ENCODE measurements at regions not wholly inside any gene's neighbourhood (a gene's known extent, or its start where the extent isn't known, plus 50 kb on each side); places are given as distances from the start of the nearest gene placed in this dataset.
"Not testable (repeated sequence)": the region's sequence is repeated elsewhere in the genome, so short reads cannot be mapped to it uniquely, and the experiment has no call there.

DNA sequence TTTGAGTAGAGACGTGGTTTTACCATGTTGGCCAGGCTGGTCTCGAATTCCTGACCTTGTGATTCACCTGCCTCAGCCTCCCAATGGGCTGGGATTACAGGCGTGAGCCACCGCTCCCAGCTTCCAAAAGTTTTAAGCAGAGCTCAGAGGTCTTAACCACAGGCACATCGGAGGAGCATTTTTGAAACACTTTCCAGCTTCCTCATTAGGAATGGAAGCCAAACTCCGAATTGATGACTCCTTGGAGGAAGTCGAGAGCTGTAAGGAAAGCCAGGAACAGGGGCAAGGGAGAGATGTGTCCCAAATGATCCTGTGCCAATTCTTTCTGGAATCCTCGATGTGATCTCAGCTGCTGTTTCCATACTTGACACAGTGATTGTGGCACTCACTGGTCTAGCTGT, 56.2 kb upstream of the CCZ1B start:
- DNase-seq; intact Hi-C loops (cut with micrococcal nuclease); POLR2A ChIA-PET: not testable (repeated sequence)

DNA sequence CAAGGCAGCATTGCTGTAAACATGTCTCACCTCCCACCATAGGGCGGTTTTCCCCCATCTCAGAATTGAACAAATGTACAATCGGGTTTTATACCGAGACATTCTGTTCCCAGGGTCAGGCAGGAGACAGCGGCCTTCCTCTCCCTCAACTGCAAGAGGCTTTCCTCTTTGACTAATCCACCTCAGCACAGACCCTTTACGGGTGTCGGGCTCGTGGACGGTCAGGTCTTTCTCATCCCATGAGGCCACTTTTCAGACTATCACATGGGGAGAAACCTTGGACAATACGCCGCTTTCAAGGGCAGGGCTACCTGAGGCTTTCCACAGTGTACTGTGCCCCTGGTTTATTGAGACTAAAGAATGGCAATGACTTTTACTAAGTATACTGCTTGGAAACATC, 57.7 kb upstream of the CCZ1B start:
- intact Hi-C loops (cut with micrococcal nuclease); H3K27me3 Mint-ChIP-seq; H3K36me3 Mint-ChIP-seq (ENCODE audit: low read depth); H3K4me3 Mint-ChIP-seq; POLR2A ChIA-PET; H3K9me3 Mint-ChIP-seq; ATAC-seq; H3K4me1 Mint-ChIP-seq (ENCODE audit: low read depth); CTCF ChIA-PET; DNase-seq; H3K27ac Mint-ChIP-seq: not testable (repeated sequence)

More for the DNA sequence above, 56.2 kb upstream of the CCZ1B start:
- ATAC-seq; H3K27me3 Mint-ChIP-seq; H3K4me1 Mint-ChIP-seq (ENCODE audit: low read depth); H3K27ac Mint-ChIP-seq; H3K9me3 Mint-ChIP-seq; CTCF ChIA-PET; H3K4me3 Mint-ChIP-seq; H3K36me3 Mint-ChIP-seq (ENCODE audit: low read depth): not testable (repeated sequence)

DNA sequence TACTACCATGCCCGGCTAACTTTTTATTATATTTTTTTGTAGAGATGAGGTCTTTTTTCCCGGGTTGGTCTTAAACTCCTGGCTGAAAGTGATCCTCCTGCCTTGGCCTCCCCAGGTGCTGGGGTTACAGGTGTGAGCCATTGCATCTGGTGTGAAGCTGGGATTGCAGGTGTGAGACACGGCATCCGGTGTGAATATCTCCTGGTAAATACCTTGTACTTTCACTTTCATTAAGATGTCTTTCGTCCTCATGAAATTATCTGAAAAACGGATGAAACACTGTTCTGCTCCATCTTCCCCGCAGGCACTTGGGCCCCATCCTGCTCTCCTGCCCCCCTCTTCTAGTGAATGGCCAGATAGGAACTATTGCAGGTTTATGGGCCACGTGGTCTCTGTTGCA, 60.1 kb upstream of the CCZ1B start:
- Mint-ChIP-seq H3K4me3 (no peak overlapping the region), H3K4me1 (ENCODE audit: low read depth) (no peaks in the 10 kb centered on the region), H3K9me3 (no peaks in the 10 kb centered on the region), H3K27ac (no peak overlapping the region), H3K36me3 (ENCODE audit: low read depth) (no peaks in the 10 kb centered on the region), H3K27me3 (peaks cover 4% of the 10 kb centered on the region)
- POLR2A ChIA-PET, result no interaction called here
- intact Hi-C loops (cut with micrococcal nuclease), result no loop called here
- no peak for ATAC-seq
- CTCF ChIA-PET, result no interaction called here
- TF ChIP-seq, protein P1, sequence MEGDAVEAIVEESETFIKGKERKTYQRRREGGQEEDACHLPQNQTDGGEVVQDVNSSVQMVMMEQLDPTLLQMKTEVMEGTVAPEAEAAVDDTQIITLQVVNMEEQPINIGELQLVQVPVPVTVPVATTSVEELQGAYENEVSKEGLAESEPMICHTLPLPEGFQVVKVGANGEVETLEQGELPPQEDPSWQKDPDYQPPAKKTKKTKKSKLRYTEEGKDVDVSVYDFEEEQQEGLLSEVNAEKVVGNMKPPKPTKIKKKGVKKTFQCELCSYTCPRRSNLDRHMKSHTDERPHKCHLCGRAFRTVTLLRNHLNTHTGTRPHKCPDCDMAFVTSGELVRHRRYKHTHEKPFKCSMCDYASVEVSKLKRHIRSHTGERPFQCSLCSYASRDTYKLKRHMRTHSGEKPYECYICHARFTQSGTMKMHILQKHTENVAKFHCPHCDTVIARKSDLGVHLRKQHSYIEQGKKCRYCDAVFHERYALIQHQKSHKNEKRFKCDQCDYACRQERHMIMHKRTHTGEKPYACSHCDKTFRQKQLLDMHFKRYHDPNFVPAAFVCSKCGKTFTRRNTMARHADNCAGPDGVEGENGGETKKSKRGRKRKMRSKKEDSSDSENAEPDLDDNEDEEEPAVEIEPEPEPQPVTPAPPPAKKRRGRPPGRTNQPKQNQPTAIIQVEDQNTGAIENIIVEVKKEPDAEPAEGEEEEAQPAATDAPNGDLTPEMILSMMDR (IDR thresholded peaks at IDR 0.05), result no peak
- DNase-seq, result no peak

DNA sequence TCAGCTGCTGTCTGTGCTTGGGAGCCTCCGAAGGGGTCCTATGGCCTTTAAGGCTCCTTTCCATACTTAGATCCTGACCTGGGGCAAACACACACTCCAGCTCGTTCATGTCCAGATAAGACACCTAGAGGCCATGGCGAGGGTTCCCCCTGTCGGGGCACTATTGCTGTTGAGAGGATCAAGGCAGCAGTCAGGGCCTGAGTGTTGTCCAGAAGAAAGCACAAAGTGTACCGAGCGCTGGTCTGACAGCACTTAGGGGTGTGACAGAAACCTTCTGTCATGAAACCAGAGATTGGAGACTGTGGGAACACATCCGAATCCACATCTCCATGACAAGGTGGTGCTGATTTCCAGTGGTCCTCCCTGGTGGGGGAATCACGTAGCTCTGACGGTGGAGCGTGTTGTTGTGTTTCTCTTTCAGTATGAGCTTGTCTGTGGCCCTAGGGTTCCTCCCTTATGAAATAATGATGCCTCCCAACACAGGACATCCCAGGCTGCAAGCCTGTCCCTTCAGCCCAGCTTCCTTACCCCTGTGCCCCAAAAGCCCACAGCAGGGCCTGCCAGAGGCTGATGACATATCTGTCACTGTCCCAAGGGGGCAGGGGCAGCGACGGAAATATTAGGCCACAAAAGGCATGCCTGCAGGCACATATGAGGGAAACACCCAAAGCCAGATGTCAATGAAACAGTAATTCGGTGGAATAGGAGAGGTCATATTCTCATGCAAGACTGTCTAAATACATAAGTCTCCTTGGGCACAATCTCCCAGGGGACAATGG, 62.4 kb upstream of the CCZ1B start:
- H3K9me3 Mint-ChIP-seq; H3K27me3 Mint-ChIP-seq; H3K36me3 Mint-ChIP-seq (ENCODE audit: low read depth); DNase-seq; H3K27ac Mint-ChIP-seq; CTCF ChIA-PET; intact Hi-C loops (cut with micrococcal nuclease); ATAC-seq; POLR2A ChIA-PET; H3K4me1 Mint-ChIP-seq (ENCODE audit: low read depth); H3K4me3 Mint-ChIP-seq: not testable (repeated sequence)

DNA sequence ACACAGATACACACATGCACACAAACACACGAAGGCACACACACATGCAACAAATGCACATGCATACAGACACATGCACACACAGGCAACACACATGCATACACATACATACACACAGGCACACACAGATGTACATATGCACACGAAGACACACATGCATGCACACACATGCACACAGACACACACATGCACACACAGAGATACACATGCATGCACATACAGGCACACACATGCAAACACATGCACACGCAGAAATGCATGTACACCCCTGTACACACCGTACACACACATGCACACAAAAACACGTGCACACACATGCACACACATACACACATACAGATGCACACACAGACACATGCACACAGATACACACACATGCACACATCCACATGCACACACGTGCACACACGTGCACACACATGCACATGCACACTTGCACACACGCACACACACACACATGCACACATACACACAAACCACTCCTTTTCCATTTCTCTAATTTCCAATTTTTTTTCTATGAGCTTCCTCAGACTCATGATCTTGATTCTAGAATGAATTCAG, 63.3 kb upstream of the CCZ1B start:
- H3K27ac Mint-ChIP-seq, result no peak overlapping the region
- no peak overlapping the region for H3K4me3 Mint-ChIP-seq
- ATAC-seq (no peak), DNase-seq (no peak)
- TF ChIP-seq, protein P1 (IDR thresholded peaks at IDR 0.05), result no peak
- intact Hi-C loops (cut with micrococcal nuclease), result no loop called here
- no peaks in the 10 kb centered on the region for H3K36me3 Mint-ChIP-seq (ENCODE audit: low read depth)
- ChIA-PET POLR2A (no interaction called here), CTCF (no interaction called here)
- H3K27me3 Mint-ChIP-seq, result peaks cover 2% of the 10 kb centered on the region
- no peaks in the 10 kb centered on the region for H3K9me3 Mint-ChIP-seq
- no peaks in the 10 kb centered on the region for H3K4me1 Mint-ChIP-seq (ENCODE audit: low read depth)

DNA sequence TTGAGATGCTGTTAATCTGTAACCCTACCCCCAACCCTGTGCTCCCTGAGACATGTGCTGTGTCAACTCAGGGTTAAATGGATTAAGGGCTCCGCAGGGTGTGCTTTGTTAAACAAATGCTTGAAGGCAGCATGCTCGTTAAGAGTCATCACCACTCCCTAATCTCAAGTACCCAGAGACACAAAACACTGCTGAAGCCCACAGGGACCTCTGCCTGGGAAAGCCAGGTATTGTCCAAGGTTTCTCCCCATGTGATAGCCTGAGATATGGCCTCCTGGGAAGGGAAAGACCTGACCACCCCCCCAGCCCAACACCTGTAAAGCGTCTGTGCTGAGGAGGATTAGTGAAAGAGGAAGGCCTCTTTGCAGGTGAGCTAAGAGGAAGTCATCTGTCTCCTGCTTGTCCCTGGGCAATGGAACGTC, 76.0 kb upstream of the CCZ1B start:
- H3K36me3 Mint-ChIP-seq (ENCODE audit: low read depth); H3K4me1 Mint-ChIP-seq (ENCODE audit: low read depth); H3K27me3 Mint-ChIP-seq; intact Hi-C loops (cut with micrococcal nuclease); DNase-seq; H3K4me3 Mint-ChIP-seq; POLR2A ChIA-PET; ATAC-seq; H3K27ac Mint-ChIP-seq; CTCF ChIA-PET; H3K9me3 Mint-ChIP-seq: not testable (repeated sequence)

DNA sequence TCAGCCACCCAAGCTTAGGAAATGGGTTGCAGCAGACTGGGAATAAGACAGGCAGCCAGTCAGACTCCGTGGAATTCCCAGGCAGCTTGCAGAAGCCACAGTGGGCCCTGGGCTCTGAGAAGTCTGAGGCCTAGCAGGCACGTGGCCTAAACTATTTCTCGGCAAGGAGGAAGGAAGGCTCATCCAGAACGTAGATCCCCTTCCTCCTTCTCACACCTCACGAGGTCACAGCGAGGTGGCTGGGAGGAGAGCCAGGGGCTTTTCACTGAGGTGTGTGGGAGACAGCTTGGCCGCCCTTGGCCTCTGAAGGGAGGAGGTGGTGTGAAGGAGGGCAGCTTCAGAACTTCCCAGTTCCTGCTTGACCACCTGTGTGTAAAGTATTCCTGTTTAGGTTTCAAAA, 77.2 kb upstream of the CCZ1B start:
- H3K4me1 Mint-ChIP-seq (ENCODE audit: low read depth); H3K27me3 Mint-ChIP-seq; H3K36me3 Mint-ChIP-seq (ENCODE audit: low read depth); ATAC-seq; H3K9me3 Mint-ChIP-seq; H3K27ac Mint-ChIP-seq; intact Hi-C loops (cut with micrococcal nuclease); H3K4me3 Mint-ChIP-seq; DNase-seq; CTCF ChIA-PET; POLR2A ChIA-PET: not testable (repeated sequence)

DNA sequence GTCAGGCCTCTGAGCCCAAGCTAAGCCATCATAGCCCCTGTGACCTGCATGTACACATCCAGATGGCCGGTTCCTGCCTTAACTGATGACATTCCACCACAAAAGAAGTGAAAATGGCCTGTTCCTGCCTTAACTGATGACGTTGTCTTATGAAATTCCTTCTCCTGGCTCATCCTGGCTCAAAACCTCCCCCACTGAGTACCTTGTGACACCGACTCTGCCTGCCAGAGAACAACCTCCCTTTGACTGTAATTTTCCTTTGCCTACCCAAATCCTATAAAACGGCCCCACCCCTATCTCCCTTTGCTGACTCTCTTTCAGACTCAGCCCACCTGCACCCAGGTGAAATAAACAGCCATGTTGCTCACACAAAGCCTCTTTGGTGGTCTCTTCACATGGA, 77.7 kb upstream of the CCZ1B start:
- not testable (repeated sequence) for H3K27ac Mint-ChIP-seq

More for the DNA sequence above, 77.7 kb upstream of the CCZ1B start:
- CTCF ChIA-PET; DNase-seq; POLR2A ChIA-PET; H3K4me3 Mint-ChIP-seq; H3K36me3 Mint-ChIP-seq (ENCODE audit: low read depth); H3K27me3 Mint-ChIP-seq; H3K4me1 Mint-ChIP-seq (ENCODE audit: low read depth); H3K9me3 Mint-ChIP-seq; ATAC-seq; intact Hi-C loops (cut with micrococcal nuclease): not testable (repeated sequence)
